Iris pigment epithelial cell (primary cell): ENCODE measurements at regions not wholly inside any gene's neighbourhood (a gene's known extent, or its start where the extent isn't known, plus 50 kb on each side); places are given as distances from the start of the nearest gene placed in this dataset.
A peak's percentile ranks its signal among the peaks of the same experiment; 100 is the strongest.
"Not testable (repeated sequence)": the region's sequence is repeated elsewhere in the genome, so short reads cannot be mapped to it uniquely, and the experiment has no call there.

Experiments
- DNase-seq: peaks from one replicate; pipeline ENCODE4 v3.0.0-alpha.2; 2011; ENCODE audit warnings: low read depth

GRCh38 chr6:68144667-68145066 is 490.4 kb upstream of the ADGRB3 start:
- DNase-seq, result no peak

- DNase-seq, result no peak
Observed at GRCh38 chr6:68141190-68141589, 493.9 kb upstream of the ADGRB3 start.

- no peak for DNase-seq
Observed at GRCh38 chr6:68139130-68139529, 496.0 kb upstream of the ADGRB3 start.

GRCh38 chr6:68134796-68135195 is 500.3 kb upstream of the ADGRB3 start:
- peak; percentile 27 for DNase-seq

- no peak for DNase-seq
Observed at GRCh38 chr6:68128211-68128610, 506.9 kb upstream of the ADGRB3 start.

- no peak for DNase-seq
Observed at GRCh38 chr6:68127074-68127473, 508.0 kb upstream of the ADGRB3 start.

GRCh38 chr6:68126089-68126749 is 508.9 kb upstream of the ADGRB3 start:
- DNase-seq, result no peak

GRCh38 chr6:68122975-68123374 is 512.1 kb upstream of the ADGRB3 start:
- DNase-seq, result not testable (repeated sequence)

- DNase-seq, result no peak
Observed at GRCh38 chr6:68122032-68122431, 513.0 kb upstream of the ADGRB3 start.

- DNase-seq, result not testable (repeated sequence)
Observed at GRCh38 chr6:68120954-68121353, 514.1 kb upstream of the ADGRB3 start.

GRCh38 chr6:68114463-68115047 is 520.5 kb upstream of the ADGRB3 start:
- DNase-seq, result no peak

- peak; percentile 66 for DNase-seq
Observed at GRCh38 chr6:68108233-68108835, 526.7 kb upstream of the ADGRB3 start.

- DNase-seq, result no peak
Observed at GRCh38 chr6:68094070-68094469, 541.0 kb upstream of the ADGRB3 start.

GRCh38 chr6:68087399-68088133 is 547.5 kb upstream of the ADGRB3 start:
- DNase-seq, result peak; percentile 50

GRCh38 chr6:68086199-68086598 is 548.9 kb upstream of the ADGRB3 start:
- DNase-seq, result no peak

- not testable (repeated sequence) for DNase-seq
Observed at GRCh38 chr6:68085599-68085998, 549.5 kb upstream of the ADGRB3 start.

- DNase-seq, result peak; percentile 18
Observed at GRCh38 chr6:68082086-68082485, 553.0 kb upstream of the ADGRB3 start.

- DNase-seq, result no peak
Observed at GRCh38 chr6:68080074-68080473, 555.0 kb upstream of the ADGRB3 start.

- no peak for DNase-seq
Observed at GRCh38 chr6:68077661-68078060, 557.4 kb upstream of the ADGRB3 start.

GRCh38 chr6:68071740-68072139 is 563.3 kb upstream of the ADGRB3 start:
- no peak for DNase-seq

GRCh38 chr6:68069921-68070710 is 565.0 kb upstream of the ADGRB3 start:
- DNase-seq, result no peak

- DNase-seq, result no peak
Observed at GRCh38 chr6:68059899-68060298, 575.2 kb upstream of the ADGRB3 start.
